Occipital lobe (tissue), 1 donor: ENCODE measurements at regions not wholly inside any gene's neighbourhood (a gene's known extent, or its start where the extent isn't known, plus 50 kb on each side); places are given as distances from the start of the nearest gene placed in this dataset.
"Not testable (repeated sequence)": the region's sequence is repeated elsewhere in the genome, so short reads cannot be mapped to it uniquely, and the experiment has no call there.

ENCODE experiments used
- DNase-seq: peaks from one replicate; lab custom pipeline; 2025; lab: John Stamatoyannopoulos, UW

DNA sequence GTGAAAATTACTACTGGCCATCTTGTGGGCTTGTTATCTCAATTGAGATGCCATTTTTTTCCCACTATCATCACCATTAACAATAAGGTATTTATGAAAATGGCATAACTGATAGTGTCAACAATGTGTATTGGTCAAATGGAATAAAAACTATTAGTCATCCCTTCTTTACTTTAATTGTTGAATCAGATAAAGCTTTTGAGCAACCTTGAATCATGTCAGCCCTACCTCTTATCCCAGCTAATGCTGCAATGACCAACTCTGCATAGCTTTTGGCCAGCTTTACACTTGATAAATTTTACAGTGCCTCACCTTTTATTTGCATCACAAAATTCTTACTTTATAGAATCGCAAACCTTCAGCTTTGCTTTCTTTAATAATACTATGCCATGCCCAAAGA is 784.0 kb upstream of the PRR20A start:
- DNase-seq, result no peak

DNA sequence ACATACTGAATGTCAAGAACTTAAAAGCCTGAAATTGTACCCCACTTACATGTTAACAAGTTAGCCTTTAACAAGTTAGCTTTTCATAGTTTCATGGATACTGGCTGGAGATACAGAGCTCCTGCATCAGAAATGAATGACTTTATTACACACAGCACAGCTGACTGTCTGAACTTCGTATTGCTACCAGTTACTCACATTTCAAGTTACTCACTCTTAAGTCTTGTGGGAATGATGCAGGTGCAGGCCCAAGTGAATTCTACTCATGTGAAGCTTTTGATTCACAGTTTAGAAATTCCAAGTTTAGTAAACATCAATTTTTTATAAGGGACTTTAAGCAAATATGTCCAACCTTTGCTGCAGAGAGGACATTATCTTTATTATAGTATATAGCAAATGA is 762.2 kb upstream of the PRR20A start:
- no peak for DNase-seq

DNA sequence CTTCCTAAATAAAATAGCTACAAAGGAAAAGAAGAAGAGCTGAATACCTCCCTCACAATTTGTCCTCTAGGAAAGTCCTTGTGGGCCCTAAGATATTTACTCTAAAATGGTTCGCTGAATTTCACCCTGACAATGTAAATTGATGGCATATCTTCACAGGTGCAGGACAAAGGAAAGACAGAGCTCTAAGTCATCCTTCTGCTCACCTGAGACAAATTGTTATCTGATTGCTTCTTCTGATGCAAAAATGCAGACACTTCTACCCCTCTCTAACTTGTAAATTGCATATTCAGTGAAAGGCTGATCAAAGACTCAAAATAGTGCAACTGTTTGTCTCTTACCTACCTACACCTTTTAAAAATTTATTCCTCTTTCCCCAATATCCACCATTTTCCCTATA is 747.2 kb upstream of the PRR20A start:
- no peak for DNase-seq

DNA sequence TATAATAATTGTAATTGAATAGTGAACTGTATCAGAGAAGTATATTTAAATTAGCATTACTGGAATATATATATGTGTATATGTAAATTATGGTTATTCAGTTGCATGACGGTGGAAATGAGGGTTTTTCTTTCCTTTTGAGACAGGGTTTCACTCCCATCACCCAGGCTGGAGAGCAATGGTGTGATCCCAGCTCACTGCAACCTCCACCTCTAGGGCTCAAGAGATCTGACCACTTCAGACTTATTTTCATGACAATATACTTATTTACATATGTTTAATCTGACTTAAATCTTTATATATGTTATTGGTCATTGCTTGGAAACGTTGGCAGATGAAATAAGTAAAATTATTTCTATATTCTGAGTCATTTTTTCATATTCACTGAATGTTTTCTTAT is 744.4 kb upstream of the PRR20A start:
- no peak for DNase-seq

DNA sequence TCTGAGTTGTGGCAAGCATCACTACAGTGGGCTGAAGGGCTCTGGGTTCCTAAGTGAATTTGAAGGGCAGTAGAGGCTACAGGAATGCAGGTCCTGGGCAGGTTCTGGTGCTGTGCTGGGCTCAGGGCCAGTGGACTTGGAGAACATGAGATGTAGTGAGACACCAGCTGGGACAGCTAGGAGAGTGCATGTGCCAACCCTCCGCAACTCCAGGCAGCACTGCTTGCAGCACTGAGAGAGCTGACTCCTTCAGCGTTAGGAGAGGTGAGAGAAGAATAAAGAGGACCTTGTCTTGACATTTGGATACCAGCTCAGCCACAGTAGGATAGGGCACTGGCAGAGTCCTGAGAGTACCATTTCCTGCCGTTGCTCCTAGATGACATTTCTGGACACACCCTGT is 739.9 kb upstream of the PRR20A start:
- DNase-seq, result no peak

DNA sequence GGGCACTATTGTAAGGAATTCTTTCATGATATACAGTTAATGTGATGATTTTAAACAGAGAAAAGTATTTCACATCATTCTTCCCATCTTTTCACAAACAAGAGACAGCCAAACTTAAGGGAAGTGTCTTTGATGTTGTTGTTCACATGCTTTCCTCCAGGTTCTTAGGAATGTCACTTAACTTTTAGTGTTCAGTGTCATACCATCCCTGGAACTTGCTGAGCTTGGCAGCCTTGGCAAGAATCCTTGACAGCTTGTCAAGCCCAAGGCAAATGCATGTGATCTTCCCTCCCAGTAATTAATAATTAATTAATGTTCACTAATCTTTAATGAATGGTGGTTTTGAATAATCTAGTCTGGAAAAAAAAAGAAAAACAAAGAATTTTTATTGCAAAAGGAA is 727.9 kb upstream of the PRR20A start:
- DNase-seq, result no peak

DNA sequence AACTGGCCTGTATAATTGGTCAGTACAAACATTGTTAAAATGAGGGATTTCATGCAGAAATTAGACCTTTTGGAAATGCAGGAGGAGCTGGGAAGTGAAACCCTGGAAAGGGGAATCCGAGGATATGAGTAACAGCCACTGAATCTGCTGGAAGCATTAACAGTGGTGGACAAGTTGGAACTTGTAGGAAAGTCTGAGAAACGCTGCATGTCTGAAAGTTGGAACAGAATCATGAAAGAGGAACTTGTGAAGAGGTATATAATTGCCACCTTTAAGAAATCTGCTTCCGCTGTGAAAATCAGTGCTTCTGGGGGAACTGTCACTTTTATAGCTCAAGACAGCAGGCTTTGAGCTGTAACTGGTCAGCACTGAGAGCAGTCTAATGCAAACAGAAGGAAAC is 716.5 kb upstream of the PRR20A start:
- no peak for DNase-seq

DNA sequence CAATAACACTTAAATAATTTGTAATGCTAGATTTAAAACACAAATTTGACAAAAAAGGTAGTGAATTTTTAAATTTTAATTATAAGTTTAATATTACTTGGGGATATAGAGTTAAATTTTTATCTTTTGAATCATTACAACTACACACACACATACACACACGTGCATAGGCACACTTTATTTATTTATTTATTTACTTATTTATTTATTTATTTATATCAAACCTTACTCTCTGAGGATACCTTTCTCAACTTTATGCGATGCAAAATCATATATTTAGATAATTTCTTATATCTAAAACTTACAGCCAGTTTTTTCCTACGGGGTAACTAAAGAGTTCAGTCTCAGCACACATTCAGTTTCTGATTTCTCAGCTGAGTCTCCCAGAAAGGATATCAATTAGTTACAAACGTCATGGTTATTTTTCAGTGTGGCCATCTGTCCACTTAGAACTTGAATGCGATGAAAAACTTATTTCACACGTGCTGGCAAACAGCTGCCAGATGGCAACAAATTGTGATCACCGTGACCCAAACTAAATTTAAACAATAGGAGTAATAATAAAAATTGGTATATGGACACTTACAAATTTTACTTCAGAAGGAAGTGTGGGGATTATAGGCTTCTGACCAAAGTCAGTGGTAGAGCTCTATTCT is 683.1 kb upstream of the PRR20A start:
- DNase-seq, result no peak

DNA sequence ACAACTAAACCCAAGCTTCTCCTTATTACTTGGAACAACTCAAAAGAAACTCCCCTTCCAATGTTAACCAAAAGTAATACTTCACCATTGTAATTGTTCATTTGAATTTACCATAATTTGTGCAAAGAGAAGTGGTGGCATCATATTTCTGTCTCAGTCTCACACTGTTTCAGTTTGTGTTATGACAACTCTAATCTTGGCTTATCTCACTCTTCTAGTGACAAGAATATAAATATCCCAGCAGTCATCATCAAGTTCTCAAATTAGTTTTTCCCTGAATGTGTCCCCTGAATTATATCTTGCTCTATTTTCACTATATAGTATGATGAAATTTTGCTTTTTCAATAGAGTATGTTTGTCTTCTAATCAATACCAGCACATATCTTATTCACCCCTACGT is 681.4 kb upstream of the PRR20A start:
- DNase-seq, result no peak

DNA sequence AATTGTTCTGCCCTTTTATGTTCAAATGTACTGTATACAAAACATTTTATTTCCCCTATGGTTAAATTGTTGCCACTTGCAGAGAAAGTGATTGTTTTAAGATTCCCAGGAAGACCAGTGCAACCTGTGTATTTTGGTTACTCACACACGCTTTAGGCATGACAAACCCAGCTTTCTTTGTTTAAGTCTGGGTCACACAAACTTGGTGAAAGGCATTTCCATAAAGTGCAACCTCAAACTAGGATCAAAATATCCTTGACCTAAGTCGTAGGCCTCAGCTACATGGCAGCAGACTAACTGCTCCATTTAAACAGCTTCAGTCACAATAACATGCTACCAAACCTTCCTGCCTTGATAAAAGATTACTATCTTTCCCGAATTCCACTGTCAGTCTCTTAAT is 639.0 kb upstream of the PRR20A start:
- no peak for DNase-seq

DNA sequence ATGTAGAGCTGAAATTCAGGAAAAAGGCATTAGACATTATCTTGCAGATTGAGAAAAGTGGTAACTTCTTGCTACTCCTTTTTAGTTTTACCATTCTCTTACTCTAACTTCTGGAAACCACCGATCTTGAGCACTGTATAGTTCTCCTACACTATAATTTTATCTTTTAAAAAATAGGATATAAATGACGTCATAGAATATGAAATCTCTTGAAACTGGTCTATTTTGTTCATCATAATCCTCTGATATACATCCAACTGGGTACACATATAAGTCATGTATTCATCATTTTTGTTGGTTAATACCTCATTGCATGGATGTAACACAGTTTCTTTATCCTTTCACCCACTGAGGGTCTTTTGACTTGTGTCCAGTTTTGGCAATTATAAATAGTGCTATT is 629.9 kb upstream of the PRR20A start:
- no peak for DNase-seq

DNA sequence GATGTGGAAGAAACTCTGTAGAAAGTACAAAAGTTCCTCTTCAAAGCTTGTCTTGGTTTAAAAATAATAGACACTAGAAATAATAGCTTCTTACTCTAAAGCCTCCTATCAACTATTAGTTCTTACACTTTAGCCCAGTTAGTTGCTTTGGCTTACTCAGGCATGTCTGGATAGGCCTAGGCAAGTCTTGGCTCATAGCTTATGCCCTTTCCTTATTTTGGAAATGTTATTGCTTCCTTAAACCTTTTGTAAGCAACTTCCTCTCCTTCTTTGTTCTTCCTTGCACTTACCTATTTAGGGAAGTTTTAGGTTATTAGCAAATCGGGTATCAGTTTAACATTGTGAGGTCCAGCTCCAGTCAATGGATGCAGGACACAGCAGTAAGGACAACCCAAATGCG is 628.4 kb upstream of the PRR20A start:
- not testable (repeated sequence) for DNase-seq

DNA sequence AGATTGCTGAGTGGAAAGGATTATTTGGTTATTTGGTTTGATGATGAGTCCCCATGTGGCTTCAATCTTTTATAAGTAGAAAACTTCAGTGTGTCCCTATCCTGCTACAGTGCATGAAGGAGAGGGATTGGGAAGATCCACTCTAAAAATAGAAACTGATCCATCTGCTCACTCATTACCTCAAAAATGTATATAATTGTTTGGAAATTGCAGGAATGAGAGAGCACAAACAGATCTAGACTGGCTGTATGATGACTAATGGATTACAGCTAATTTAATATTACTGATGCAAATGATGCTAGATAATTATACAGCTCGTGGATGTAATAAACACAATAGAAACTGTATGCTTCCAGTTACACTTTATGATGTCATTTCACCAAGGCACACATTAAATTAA is 625.3 kb upstream of the PRR20A start:
- DNase-seq, result no peak

DNA sequence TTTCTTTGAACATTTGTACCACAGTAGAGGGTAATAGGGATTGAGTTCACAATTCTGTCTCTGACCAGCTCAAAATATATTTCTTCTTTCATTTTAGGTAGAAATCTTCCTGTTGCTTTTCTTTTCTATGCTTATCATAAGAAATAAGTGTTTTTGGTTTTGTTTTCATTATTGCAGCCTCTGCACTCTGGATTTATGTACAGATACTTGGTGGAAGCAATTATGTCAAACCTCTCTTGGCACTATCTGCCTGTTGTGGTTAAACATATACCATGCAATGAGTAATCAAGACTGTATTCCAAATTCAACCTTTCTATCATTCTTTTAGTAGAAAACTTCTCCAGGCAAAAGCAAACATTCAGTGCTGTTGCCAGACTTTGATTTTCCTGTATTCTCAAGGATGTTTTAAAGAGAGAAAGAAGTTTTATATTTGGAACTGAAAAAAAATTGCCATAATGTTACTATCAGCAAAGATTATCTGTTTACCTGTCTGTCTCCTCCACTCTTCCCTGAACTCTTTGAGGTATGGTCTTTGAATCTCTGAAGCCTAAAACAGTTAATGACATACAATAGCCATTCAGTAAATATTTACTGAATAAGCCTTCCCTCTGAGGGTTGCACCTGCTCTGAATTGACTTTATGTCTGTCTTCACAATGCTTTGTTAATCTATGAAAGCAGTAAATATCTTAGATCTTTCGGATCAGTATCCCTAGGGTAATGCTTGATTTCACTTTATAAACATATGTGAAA is 612.5 kb upstream of the PRR20A start:
- DNase-seq, result no peak

DNA sequence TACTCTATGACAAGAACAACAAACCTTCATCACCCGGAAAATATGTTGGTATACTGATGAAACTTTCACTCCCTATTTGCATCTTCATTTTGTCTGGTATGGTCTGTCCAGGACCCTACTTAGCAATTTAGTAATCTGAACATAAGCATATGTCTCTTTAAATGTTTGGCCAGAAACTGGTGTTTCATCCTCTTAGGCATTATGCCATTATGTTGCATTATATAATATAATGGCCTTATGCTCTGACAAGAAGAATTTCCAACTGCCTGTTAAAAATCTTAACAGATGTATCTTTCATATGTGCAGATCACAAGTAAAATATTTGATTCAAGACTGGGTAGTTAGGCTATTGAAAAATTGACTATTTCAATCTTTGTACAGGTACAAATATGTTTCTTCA is 610.6 kb upstream of the PRR20A start:
- no peak for DNase-seq

DNA sequence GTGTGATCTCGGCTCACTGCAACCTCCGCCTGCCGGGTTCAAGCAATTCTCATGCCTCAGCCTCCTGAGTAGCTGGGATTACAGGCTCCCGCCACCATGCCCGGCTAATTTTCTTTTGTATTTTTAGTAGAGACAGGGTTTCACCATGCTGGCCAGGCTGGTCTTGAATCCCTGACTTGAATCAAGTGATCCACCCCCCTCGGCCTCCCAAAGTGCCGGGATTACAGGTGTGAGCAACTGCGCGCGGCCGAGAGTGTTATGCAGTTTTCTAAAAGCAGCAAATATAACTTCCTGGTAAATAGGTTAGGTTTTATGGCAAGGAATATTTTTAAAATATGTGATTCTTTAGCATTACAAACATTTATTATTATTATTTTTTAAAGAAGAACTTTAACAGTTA is 592.8 kb upstream of the PRR20A start:
- not testable (repeated sequence) for DNase-seq

DNA sequence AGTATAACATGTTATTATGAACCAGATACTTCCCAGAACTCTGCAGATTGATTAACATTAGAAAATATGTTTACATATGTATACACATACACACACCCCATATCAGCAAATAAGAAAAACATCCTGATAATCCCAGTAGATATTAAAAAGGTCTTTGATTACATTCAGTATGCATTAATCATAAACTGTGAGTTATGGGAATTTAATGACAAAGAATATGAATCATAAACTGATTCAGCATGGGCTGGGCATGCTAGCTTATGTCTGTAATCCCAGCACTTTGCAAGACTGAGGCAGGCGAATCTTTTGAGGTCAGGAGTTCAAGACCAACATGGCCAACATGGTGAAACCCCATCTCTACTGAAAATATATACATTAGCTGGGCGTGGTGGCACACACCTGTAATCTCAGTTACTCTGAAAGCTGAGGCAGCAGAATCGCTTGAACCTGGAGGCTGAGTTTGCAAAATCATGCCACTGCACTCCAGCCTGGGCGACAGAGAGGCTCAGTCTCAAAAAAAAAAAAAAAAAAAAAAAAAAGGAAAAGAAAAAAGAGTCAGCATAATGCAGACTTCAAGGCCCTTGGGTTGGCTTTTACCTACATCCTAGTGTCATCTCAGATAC is 581.9 kb upstream of the PRR20A start:
- no peak for DNase-seq

DNA sequence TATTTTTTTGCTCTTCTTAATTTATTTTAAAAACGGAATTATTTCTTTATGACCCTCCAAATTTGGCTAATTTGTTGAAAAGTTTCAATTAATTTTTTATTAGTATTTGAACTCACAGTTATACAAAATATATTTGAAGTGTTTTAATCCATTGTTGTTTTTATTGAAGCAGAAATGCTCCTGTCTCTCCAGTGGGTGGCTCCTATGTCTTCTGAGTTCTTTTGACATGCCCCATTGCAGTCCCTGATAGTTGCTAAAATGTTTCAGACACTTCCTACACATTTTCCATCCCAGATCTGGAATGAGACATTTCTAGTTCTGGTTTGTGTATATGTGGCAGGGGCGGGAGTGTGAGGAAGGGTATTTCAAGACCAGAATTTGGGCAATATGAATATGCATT is 579.4 kb upstream of the PRR20A start:
- no peak for DNase-seq

DNA sequence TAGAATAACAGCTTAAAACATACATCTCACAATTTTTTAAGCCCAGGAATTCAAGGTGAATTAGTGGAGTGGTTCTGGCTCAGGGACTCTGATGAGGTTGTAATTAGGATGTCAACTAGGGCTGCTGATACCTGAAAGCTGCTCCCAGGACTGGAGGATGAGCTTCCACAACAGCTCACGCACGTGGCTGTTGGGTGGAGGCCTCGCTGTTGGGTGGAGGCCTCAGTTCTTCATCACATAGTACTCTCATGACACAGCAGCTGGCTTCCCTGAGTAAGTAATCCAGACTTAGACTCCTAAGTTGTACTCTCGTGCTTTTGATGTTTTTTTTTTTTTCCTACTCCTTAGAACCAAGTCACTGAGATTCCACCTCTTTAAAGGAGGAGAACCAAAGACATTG is 577.1 kb upstream of the PRR20A start:
- no peak for DNase-seq

DNA sequence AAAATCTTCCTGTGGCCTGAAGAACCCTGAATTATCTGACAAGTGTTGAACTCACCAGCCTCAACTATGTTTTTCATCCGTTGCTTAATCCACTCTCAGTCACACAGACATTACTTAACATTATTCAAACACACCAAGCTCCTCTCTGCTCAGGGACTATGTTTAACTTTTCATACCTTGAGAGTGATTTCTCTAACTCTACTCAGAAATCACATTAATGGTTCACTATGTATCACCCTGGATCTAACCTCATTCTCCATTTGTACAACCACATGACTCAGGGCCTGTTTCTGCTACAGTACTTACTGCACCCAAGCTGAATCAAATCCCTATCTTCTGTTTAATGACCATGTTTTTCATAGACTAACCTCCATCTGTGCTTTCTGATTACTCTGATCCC is 553.7 kb upstream of the PRR20A start:
- no peak for DNase-seq

DNA sequence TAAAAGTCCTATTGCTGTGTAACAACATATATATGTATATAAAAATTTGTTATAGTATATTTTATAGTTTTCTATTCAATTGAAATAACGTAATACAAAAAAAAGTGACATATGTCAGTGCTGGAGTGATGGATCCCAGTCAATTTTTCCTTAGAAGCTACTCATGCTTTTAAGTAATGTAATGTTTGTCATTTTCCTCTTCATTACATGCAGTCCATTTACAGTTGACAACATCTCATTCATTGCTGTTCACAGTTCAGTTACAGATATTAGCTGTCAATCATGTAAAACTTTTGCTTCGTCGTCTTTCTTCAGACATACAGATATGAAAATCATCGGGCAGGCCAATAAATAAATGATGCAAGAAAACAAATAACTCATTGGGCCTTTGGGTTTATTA is 525.1 kb upstream of the PRR20A start:
- DNase-seq, result no peak

DNA sequence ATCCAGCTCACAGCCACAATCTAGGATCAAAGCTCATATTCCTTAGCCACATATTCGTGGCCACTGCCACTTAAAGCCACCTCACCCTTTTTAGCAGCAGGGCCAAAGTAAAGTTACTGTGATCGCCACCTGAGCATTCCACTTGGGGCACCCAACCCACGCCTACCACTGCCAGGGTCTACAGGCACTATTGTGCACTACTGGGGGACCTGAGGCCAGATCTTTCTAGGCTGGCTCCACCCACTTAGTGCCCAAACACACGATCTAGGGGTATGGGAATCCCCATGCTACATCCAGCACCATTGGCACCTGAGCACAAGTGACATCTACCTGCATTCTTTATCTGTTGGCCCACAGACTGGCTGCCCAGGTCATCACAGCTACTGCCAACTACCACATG is 517.9 kb upstream of the PRR20A start:
- no peak for DNase-seq

DNA sequence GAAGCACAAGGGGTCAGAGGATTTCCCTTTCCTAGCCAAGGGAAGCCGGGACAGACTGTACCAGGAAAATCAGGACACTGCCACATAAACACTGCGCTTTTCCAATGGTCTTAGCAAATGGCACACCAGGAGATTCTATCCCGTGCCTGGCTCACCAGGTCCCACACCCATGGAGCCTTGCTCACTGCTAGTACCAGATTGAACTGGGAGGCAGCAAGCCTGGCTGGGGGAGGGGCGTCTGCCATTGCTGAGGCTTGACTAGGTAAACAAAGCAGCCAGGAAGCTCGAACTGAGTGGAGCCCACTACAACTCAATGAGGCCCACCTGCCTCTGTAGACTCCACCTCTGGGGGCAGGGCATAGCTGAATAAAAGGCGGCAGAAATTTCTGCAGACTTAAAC is 511.8 kb upstream of the PRR20A start:
- not testable (repeated sequence) for DNase-seq
